HEK293 (cell line): ENCODE measurements at regions not wholly inside any gene's neighbourhood (a gene's known extent, or its start where the extent isn't known, plus 50 kb on each side); places are given as distances from the start of the nearest gene placed in this dataset.

Source experiments
- CTCF ChIA-PET: fragments of 350-600 bp; formaldehyde crosslinking; extraction: SDS; loops from one replicate; lab custom pipeline; 2021; ENCODE audit warnings: antibody characterized with exemption; lab: Yijun Ruan, JAX
- POLR2A ChIA-PET: fragments of 300-600 bp; formaldehyde crosslinking; extraction: SDS; loops from one replicate; lab custom pipeline; 2020; ENCODE audit warnings: antibody characterized with exemption, inconsistent platforms; lab: Yijun Ruan, JAX
- H3K27ac ChIP-seq: fragments of 200-500 bp; sonication (Bioruptor generic); 2 replicates; pipeline ENCODE4 v1.5.1; 2014; ENCODE audit warnings: low read depth, low read length, control low read depth, inconsistent platforms; ENCODE audit errors: extremely low read depth
- H3K36me3 ChIP-seq, 2 experiments: fragments of 200-500 bp in 1 of 2; sonication (Bioruptor generic) in 1 of 2; 1 replicate in 1 of 2; 2 replicates in 1 of 2; pipeline ENCODE4 v1.5.1; 2014 to 2017; ENCODE audit warnings: inconsistent platforms in 2 of 2, low read length in 2 of 2; ENCODE audit not compliant: control insufficient read depth in 2 of 2, insufficient read depth in 1 of 2
- H3K4me1 ChIP-seq: fragments of 200-500 bp; sonication (Bioruptor generic); 2 replicates; pipeline ENCODE4 v1.5.1; 2014; ENCODE audit warnings: mild to moderate bottlenecking, low read length, inconsistent platforms; ENCODE audit not compliant: control insufficient read depth, insufficient read depth
- H3K4me3 ChIP-seq: 2 replicates; pipeline ENCODE4 v1.5.1; 2011; ENCODE audit warnings: low read depth, mild to moderate bottlenecking, control low read depth, low read length, moderate library complexity
- H3K9me3 ChIP-seq: fragments of 200-500 bp; sonication (Bioruptor generic); 2 replicates; pipeline ENCODE4 v1.5.1; 2014; ENCODE audit warnings: low read depth, low read length, inconsistent platforms; ENCODE audit not compliant: control insufficient read depth, insufficient read depth
- BCL11B ChIP-seq: fragments of 450-650 bp; formaldehyde crosslinking; IDR thresholded peaks from 2 replicates; pipeline ENCODE4 v1.5.1; 2016; ENCODE audit warnings: low read depth, missing biosample characterization, missing genetic modification characterization
- MYNN ChIP-seq: fragments of 450-650 bp; formaldehyde crosslinking; IDR thresholded peaks from 2 replicates; pipeline ENCODE4 v1.5.1; 2016; ENCODE audit warnings: missing biosample characterization, missing genetic modification characterization, borderline replicate concordance
- REPIN1 ChIP-seq: fragments of 450-650 bp; formaldehyde crosslinking; IDR thresholded peaks from 2 replicates; pipeline ENCODE4 v1.5.1; 2017; ENCODE audit warnings: missing biosample characterization, missing genetic modification characterization, low read depth
- TRIM28 ChIP-seq: IDR thresholded peaks from 2 replicates; pipeline ENCODE4 v1.6.1; 2011; ENCODE audit warnings: low read length, control low read depth, borderline replicate concordance
- ZFP37 ChIP-seq: fragments of 450-650 bp; formaldehyde crosslinking; IDR thresholded peaks from 2 replicates; pipeline ENCODE4 v1.5.1; 2016; ENCODE audit warnings: missing biosample characterization, missing genetic modification characterization
- ZNF16 ChIP-seq: fragments of 450-650 bp; formaldehyde crosslinking; IDR thresholded peaks from 2 replicates; pipeline ENCODE4 v1.5.1; 2016; ENCODE audit warnings: low read depth, missing biosample characterization, missing genetic modification characterization
- ZNF214 ChIP-seq: fragments of 450-650 bp; formaldehyde crosslinking; IDR thresholded peaks from 2 replicates; pipeline ENCODE4 v1.5.1; 2017; ENCODE audit warnings: missing biosample characterization, mild to moderate bottlenecking, missing genetic modification characterization, borderline replicate concordance
- ZNF354C ChIP-seq: fragments of 450-650 bp; formaldehyde crosslinking; IDR thresholded peaks from 2 replicates; pipeline ENCODE4 v1.5.1; 2016; ENCODE audit warnings: missing biosample characterization, missing genetic modification characterization, low read depth, borderline replicate concordance
- ZNF433 ChIP-seq: fragments of 450-650 bp; formaldehyde crosslinking; IDR thresholded peaks from 2 replicates; pipeline ENCODE4 v1.5.1; 2016; ENCODE audit warnings: missing biosample characterization, missing genetic modification characterization, low read depth
- ZNF473 ChIP-seq: fragments of 450-650 bp; formaldehyde crosslinking; IDR thresholded peaks from 2 replicates; pipeline ENCODE4 v1.5.1; 2017; ENCODE audit warnings: missing biosample characterization, missing genetic modification characterization
- ZNF521 ChIP-seq: fragments of 450-650 bp; formaldehyde crosslinking; IDR thresholded peaks from 2 replicates; pipeline ENCODE4 v1.5.1; 2017; ENCODE audit warnings: missing biosample characterization, mild to moderate bottlenecking, missing genetic modification characterization
- ZNF624 ChIP-seq: fragments of 450-650 bp; formaldehyde crosslinking; IDR thresholded peaks from 2 replicates; pipeline ENCODE4 v1.5.1; 2017; ENCODE audit warnings: missing biosample characterization, missing genetic modification characterization
- ZNF654 ChIP-seq: fragments of 450-650 bp; formaldehyde crosslinking; IDR thresholded peaks from 2 replicates; pipeline ENCODE4 v1.5.1; 2016; ENCODE audit warnings: low read depth, missing biosample characterization, missing genetic modification characterization
- ZNF664 ChIP-seq: fragments of 450-650 bp; formaldehyde crosslinking; IDR thresholded peaks from 2 replicates; pipeline ENCODE4 v1.5.1; 2016; ENCODE audit warnings: missing biosample characterization, missing genetic modification characterization
- ZNF768 ChIP-seq: fragments of 450-650 bp; formaldehyde crosslinking; IDR thresholded peaks from 2 replicates; pipeline ENCODE4 v1.5.1; 2018; ENCODE audit warnings: missing biosample characterization, mild to moderate bottlenecking, missing genetic modification characterization
- ZNF776 ChIP-seq: fragments of 450-650 bp; formaldehyde crosslinking; IDR thresholded peaks from 2 replicates; pipeline ENCODE4 v1.5.0; 2017; ENCODE audit warnings: missing biosample characterization, missing genetic modification characterization, borderline replicate concordance
- ZNF837 ChIP-seq: fragments of 450-650 bp; formaldehyde crosslinking; IDR thresholded peaks from 2 replicates; pipeline ENCODE4 v1.5.1; 2016; ENCODE audit warnings: missing biosample characterization, missing genetic modification characterization
- ZSCAN30 ChIP-seq: fragments of 450-650 bp; IDR thresholded peaks from 2 replicates; pipeline ENCODE4 v1.5.1; 2018; ENCODE audit warnings: missing biosample characterization, mild to moderate bottlenecking, missing genetic modification characterization, moderate library complexity
- TF ChIP-seq, protein P1 (sequence below): fragments of 450-650 bp; formaldehyde crosslinking; conservative IDR thresholded peaks from 2 replicates; pipeline ENCODE4 v1.5.1; 2016; ENCODE audit warnings: low read depth, missing biosample characterization, missing genetic modification characterization
- TF ChIP-seq, protein P2 (sequence below): fragments of 450-650 bp; formaldehyde crosslinking; IDR thresholded peaks from 2 replicates; pipeline ENCODE4 v1.5.1; 2017; ENCODE audit warnings: missing biosample characterization, missing genetic modification characterization
- TF ChIP-seq, protein P3 (sequence below): fragments of 450-650 bp; formaldehyde crosslinking; IDR thresholded peaks from 2 replicates; pipeline ENCODE4 v1.5.1; 2016; ENCODE audit warnings: missing biosample characterization, missing genetic modification characterization
- TF ChIP-seq, protein P4 (sequence below): fragments of 450-650 bp; formaldehyde crosslinking; IDR thresholded peaks from 2 replicates; pipeline ENCODE4 v1.5.1; 2016; ENCODE audit warnings: missing biosample characterization, missing genetic modification characterization
- TF ChIP-seq, protein P5 (sequence below): fragments of 450-650 bp; formaldehyde crosslinking; IDR thresholded peaks from 2 replicates; pipeline ENCODE4 v1.5.1; 2016; ENCODE audit warnings: missing biosample characterization, missing genetic modification characterization
- TF ChIP-seq, protein P6 (sequence below): fragments of 450-650 bp; formaldehyde crosslinking; IDR thresholded peaks from 2 replicates; pipeline ENCODE4 v1.5.1; 2017; ENCODE audit warnings: missing biosample characterization, missing genetic modification characterization

DNA sequence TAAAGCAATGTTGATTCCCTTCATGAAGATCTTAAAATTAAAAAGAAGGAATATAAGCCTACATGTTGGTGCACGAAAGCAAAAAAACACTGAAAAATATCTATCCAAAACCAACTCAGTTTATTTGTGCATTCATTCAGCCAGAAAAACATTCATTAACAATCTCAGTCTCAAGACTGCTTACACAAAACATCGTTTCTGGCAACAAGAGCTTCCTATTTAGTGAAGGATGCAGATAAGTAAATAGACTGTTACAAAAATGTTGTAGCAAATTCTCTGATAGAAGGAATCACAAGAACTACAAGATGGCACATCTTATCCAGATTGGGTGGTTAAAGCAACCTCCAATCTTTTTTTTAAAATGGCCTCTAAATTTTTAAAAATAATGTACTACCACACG lies 69.7 kb upstream of the DCN start:
- ChIA-PET CTCF (interaction anchor here (1.2 kb wide), 1 partner anchor 74 kb away, joined by 4 read pairs; no protein-coding TSS in a partner anchor), POLR2A (no interaction called here)
- Histone ChIP-seq H3K4me1 (no peaks in the 10 kb centered on the region), H3K27ac (no peak overlapping the region), H3K4me3 (no peak overlapping the region), H3K36me3 (no peaks in the 10 kb centered on the region), H3K9me3 (no peaks in the 10 kb centered on the region)
- TF ChIP-seq ZNF473 (tag by site-specific recombination) (no peak), ZNF521 (tag by site-specific recombination) (no peak), TRIM28 (no peak), ZNF768 (no peak), ZNF776 (tag by site-specific recombination) (no peak), ZNF654 (tag by site-specific recombination) (no peak), ZNF433 (tag by site-specific recombination) (no peak), REPIN1 (tag by site-specific recombination) (no peak), MYNN (tag by site-specific recombination) (no peak), ZNF837 (tag by site-specific recombination) (no peak), ZNF214 (no peak), ZFP37 (no peak), ZNF354C (tag by site-specific recombination) (no peak), BCL11B (tag by site-specific recombination) (no peak), ZNF624 (tag by site-specific recombination) (no peak)
- TF ChIP-seq, protein P1, sequence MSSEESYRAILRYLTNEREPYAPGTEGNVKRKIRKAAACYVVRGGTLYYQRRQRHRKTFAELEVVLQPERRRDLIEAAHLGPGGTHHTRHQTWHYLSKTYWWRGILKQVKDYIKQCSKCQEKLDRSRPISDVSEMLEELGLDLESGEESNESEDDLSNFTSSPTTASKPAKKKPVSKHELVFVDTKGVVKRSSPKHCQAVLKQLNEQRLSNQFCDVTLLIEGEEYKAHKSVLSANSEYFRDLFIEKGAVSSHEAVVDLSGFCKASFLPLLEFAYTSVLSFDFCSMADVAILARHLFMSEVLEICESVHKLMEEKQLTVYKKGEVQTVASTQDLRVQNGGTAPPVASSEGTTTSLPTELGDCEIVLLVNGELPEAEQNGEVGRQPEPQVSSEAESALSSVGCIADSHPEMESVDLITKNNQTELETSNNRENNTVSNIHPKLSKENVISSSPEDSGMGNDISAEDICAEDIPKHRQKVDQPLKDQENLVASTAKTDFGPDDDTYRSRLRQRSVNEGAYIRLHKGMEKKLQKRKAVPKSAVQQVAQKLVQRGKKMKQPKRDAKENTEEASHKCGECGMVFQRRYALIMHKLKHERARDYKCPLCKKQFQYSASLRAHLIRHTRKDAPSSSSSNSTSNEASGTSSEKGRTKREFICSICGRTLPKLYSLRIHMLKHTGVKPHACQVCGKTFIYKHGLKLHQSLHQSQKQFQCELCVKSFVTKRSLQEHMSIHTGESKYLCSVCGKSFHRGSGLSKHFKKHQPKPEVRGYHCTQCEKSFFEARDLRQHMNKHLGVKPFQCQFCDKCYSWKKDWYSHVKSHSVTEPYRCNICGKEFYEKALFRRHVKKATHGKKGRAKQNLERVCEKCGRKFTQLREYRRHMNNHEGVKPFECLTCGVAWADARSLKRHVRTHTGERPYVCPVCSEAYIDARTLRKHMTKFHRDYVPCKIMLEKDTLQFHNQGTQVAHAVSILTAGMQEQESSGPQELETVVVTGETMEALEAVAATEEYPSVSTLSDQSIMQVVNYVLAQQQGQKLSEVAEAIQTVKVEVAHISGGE (tag by site-specific recombination): no peak
- TF ChIP-seq, protein P2, sequence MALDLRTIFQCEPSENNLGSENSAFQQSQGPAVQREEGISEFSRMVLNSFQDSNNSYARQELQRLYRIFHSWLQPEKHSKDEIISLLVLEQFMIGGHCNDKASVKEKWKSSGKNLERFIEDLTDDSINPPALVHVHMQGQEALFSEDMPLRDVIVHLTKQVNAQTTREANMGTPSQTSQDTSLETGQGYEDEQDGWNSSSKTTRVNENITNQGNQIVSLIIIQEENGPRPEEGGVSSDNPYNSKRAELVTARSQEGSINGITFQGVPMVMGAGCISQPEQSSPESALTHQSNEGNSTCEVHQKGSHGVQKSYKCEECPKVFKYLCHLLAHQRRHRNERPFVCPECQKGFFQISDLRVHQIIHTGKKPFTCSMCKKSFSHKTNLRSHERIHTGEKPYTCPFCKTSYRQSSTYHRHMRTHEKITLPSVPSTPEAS: no peak
- TF ChIP-seq, protein P3, sequence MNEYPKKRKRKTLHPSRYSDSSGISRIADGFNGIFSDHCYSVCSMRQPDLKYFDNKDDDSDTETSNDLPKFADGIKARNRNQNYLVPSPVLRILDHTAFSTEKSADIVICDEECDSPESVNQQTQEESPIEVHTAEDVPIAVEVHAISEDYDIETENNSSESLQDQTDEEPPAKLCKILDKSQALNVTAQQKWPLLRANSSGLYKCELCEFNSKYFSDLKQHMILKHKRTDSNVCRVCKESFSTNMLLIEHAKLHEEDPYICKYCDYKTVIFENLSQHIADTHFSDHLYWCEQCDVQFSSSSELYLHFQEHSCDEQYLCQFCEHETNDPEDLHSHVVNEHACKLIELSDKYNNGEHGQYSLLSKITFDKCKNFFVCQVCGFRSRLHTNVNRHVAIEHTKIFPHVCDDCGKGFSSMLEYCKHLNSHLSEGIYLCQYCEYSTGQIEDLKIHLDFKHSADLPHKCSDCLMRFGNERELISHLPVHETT (tag by site-specific recombination): no peak
- TF ChIP-seq, protein P4, sequence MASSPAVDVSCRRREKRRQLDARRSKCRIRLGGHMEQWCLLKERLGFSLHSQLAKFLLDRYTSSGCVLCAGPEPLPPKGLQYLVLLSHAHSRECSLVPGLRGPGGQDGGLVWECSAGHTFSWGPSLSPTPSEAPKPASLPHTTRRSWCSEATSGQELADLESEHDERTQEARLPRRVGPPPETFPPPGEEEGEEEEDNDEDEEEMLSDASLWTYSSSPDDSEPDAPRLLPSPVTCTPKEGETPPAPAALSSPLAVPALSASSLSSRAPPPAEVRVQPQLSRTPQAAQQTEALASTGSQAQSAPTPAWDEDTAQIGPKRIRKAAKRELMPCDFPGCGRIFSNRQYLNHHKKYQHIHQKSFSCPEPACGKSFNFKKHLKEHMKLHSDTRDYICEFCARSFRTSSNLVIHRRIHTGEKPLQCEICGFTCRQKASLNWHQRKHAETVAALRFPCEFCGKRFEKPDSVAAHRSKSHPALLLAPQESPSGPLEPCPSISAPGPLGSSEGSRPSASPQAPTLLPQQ: no peak

DNA sequence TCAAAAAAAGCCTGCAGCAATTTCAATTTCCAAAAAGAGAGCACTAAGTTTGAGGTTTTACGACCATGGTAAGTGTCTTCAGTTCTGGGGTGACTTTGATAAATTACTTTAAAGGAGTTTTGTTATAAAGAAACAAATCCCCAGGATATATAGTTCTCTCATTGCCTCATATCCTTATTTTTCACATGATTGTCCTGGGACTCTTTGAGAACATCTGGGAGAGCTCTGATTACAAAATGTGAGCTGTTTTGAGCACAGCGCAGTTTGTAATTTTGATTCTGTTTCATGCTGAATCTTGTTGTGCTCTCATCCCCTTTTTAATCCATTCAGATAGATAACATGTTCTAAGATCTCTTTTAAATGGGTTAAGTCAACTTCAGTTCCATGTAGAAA lies 67.7 kb upstream of the DCN start:
- H3K4me3 ChIP-seq: no peak overlapping the region
- no peaks in the 10 kb centered on the region for H3K36me3 ChIP-seq
- POLR2A ChIA-PET: no interaction called here
- no peak overlapping the region for H3K27ac ChIP-seq
- H3K9me3 ChIP-seq: no peaks in the 10 kb centered on the region
- CTCF ChIA-PET: no interaction called here
- no peaks in the 10 kb centered on the region for H3K4me1 ChIP-seq
- TF ChIP-seq, protein P5, sequence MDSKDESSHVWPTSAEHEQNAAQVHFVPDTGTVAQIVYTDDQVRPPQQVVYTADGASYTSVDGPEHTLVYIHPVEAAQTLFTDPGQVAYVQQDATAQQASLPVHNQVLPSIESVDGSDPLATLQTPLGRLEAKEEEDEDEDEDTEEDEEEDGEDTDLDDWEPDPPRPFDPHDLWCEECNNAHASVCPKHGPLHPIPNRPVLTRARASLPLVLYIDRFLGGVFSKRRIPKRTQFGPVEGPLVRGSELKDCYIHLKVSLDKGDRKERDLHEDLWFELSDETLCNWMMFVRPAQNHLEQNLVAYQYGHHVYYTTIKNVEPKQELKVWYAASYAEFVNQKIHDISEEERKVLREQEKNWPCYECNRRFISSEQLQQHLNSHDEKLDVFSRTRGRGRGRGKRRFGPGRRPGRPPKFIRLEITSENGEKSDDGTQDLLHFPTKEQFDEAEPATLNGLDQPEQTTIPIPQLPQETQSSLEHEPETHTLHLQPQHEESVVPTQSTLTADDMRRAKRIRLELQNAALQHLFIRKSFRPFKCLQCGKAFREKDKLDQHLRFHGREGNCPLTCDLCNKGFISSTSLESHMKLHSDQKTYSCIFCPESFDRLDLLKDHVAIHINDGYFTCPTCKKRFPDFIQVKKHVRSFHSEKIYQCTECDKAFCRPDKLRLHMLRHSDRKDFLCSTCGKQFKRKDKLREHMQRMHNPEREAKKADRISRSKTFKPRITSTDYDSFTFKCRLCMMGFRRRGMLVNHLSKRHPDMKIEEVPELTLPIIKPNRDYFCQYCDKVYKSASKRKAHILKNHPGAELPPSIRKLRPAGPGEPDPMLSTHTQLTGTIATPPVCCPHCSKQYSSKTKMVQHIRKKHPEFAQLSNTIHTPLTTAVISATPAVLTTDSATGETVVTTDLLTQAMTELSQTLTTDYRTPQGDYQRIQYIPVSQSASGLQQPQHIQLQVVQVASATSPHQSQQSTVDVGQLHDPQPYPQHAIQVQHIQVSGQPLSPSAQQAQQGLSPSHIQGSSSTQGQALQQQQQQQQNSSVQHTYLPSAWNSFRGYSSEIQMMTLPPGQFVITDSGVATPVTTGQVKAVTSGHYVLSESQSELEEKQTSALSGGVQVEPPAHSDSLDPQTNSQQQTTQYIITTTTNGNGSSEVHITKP (tag by site-specific recombination): no peak
- TF ChIP-seq ZSCAN30 (tag by site-specific recombination) (no peak), ZNF16 (tag by site-specific recombination) (no peak), ZNF664 (tag by site-specific recombination) (no peak)
- TF ChIP-seq, protein P6, sequence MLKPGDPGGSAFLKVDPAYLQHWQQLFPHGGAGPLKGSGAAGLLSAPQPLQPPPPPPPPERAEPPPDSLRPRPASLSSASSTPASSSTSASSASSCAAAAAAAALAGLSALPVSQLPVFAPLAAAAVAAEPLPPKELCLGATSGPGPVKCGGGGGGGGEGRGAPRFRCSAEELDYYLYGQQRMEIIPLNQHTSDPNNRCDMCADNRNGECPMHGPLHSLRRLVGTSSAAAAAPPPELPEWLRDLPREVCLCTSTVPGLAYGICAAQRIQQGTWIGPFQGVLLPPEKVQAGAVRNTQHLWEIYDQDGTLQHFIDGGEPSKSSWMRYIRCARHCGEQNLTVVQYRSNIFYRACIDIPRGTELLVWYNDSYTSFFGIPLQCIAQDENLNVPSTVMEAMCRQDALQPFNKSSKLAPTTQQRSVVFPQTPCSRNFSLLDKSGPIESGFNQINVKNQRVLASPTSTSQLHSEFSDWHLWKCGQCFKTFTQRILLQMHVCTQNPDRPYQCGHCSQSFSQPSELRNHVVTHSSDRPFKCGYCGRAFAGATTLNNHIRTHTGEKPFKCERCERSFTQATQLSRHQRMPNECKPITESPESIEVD (tag by site-specific recombination): no peak
